ENCODE measurements at regions not wholly inside any gene's neighbourhood (a gene's known extent, or its start where the extent isn't known, plus 50 kb on each side); places are given as distances from the start of the nearest gene placed in this dataset.

- Histone ChIP-seq H3K36me3 (ENCODE audit: control insufficient read depth, insufficient read depth, low read length) (no peaks in the 10 kb centered on the region), H3K9me3 (no peaks in the 10 kb centered on the region), H3K27me3 (replicated peaks; ENCODE audit: control insufficient read depth, insufficient read depth, low read length) (no peaks in the 10 kb centered on the region), H3K4me3 (ENCODE audit: low read depth, low read length) (no peak overlapping the region), H3K4me1 (no peaks in the 10 kb centered on the region)
- no TSS peak for BruUV-seq (replicated peaks)
- Mint-ChIP-seq H3K36me3 (ENCODE audit: insufficient read depth, unreplicated experiment) (no peaks in the 10 kb centered on the region), H3K27me3 (ENCODE audit: insufficient read depth, unreplicated experiment) (no peaks in the 10 kb centered on the region), H3K27ac (ENCODE audit: unreplicated experiment) (no peak overlapping the region), H3K9me3 (ENCODE audit: unreplicated experiment) (no peaks in the 10 kb centered on the region), H3K4me1 (ENCODE audit: low read depth, unreplicated experiment) (no peaks in the 10 kb centered on the region), H3K4me3 (ENCODE audit: unreplicated experiment) (no peak overlapping the region)
- ChIA-PET POLR2A (no interaction called here), CTCF (no interaction called here)
- TF ChIP-seq CTCF (IDR thresholded peaks at IDR 0.05; ENCODE audit: insufficient read depth in 1 of 2, low read depth in 1 of 2, low read length in 1 of 2, severe bottlenecking in 1 of 2, unreplicated experiment in 1 of 2): no peak
- DNase-seq: no peak
- intact Hi-C loops (cut with micrococcal nuclease; ENCODE audit: unreplicated experiment): no loop called here
Observed at GRCh38 chr13:37273836-37274235, 168.4 kb upstream of the CSNK1A1L start.

- no TSS peak for BruUV-seq (replicated peaks)
- POLR2A ChIA-PET: no interaction called here
- no peak overlapping the region for H3K27ac Mint-ChIP-seq (ENCODE audit: unreplicated experiment)
- TF ChIP-seq CTCF (IDR thresholded peaks at IDR 0.05; ENCODE audit: insufficient read depth in 1 of 2, low read depth in 1 of 2, low read length in 1 of 2, severe bottlenecking in 1 of 2, unreplicated experiment in 1 of 2): no peak
- CTCF ChIA-PET: no interaction called here
- Histone ChIP-seq H3K4me3 (ENCODE audit: low read depth, low read length) (no peak overlapping the region), H3K36me3 (ENCODE audit: control insufficient read depth, insufficient read depth, low read length) (no peaks in the 10 kb centered on the region), H3K4me1 (no peaks in the 10 kb centered on the region), H3K9me3 (no peaks in the 10 kb centered on the region), H3K27me3 (replicated peaks; ENCODE audit: control insufficient read depth, insufficient read depth, low read length) (no peaks in the 10 kb centered on the region)
- no peaks in the 10 kb centered on the region for H3K36me3 Mint-ChIP-seq (ENCODE audit: insufficient read depth, unreplicated experiment)
- no peak for DNase-seq
- intact Hi-C loops (cut with micrococcal nuclease; ENCODE audit: unreplicated experiment): no loop called here
- peaks cover 3% of the 10 kb centered on the region for H3K9me3 Mint-ChIP-seq (ENCODE audit: unreplicated experiment)
- H3K4me3 Mint-ChIP-seq (ENCODE audit: unreplicated experiment): no peak overlapping the region
- H3K4me1 Mint-ChIP-seq (ENCODE audit: low read depth, unreplicated experiment): no peaks in the 10 kb centered on the region
- H3K27me3 Mint-ChIP-seq (ENCODE audit: insufficient read depth, unreplicated experiment): peaks cover 4% of the 10 kb centered on the region
Observed at GRCh38 chr13:37270226-37271001, 164.9 kb upstream of the CSNK1A1L start.

GRCh38 chr13:37263871-37264270 lies 158.4 kb upstream of the CSNK1A1L start:
- POLR2A ChIA-PET: no interaction called here
- CTCF ChIA-PET: no interaction called here
- TF ChIP-seq CTCF (IDR thresholded peaks at IDR 0.05; ENCODE audit: insufficient read depth in 1 of 2, low read depth in 1 of 2, low read length in 1 of 2, severe bottlenecking in 1 of 2, unreplicated experiment in 1 of 2): no peak

More at GRCh38 chr13:37263871-37264270, 158.4 kb upstream of the CSNK1A1L start:
- Mint-ChIP-seq H3K27ac (ENCODE audit: unreplicated experiment) (no peak overlapping the region), H3K27me3 (ENCODE audit: insufficient read depth, unreplicated experiment) (peaks cover 4% of the 10 kb centered on the region), H3K9me3 (ENCODE audit: unreplicated experiment) (peaks cover 32% of the 10 kb centered on the region), H3K4me1 (ENCODE audit: low read depth, unreplicated experiment) (no peaks in the 10 kb centered on the region), H3K36me3 (ENCODE audit: insufficient read depth, unreplicated experiment) (no peaks in the 10 kb centered on the region), H3K4me3 (ENCODE audit: unreplicated experiment) (no peak overlapping the region)
- intact Hi-C loops (cut with micrococcal nuclease; ENCODE audit: unreplicated experiment): no loop called here
- Histone ChIP-seq H3K27me3 (replicated peaks; ENCODE audit: control insufficient read depth, insufficient read depth, low read length) (no peaks in the 10 kb centered on the region), H3K36me3 (ENCODE audit: control insufficient read depth, insufficient read depth, low read length) (no peaks in the 10 kb centered on the region), H3K4me3 (ENCODE audit: low read depth, low read length) (no peak overlapping the region), H3K9me3 (peaks cover 5% of the 10 kb centered on the region; the same call in 1 of the 2 replicates), H3K4me1 (no peaks in the 10 kb centered on the region)
- BruUV-seq (replicated peaks): no TSS peak
- DNase-seq: no peak

Data from Caco-2 (cell line).